Pancreas (tissue), 10 donors: ENCODE measurements at regions not wholly inside any gene's neighbourhood (a gene's known extent, or its start where the extent isn't known, plus 50 kb on each side); places are given as distances from the start of the nearest gene placed in this dataset.
A peak's percentile ranks its signal among the peaks of the same experiment; 100 is the strongest.
"Not testable (repeated sequence)": the region's sequence is repeated elsewhere in the genome, so short reads cannot be mapped to it uniquely, and the experiment has no call there.

Experiments used
- ATAC-seq, 4 donors: fragments of 200-7000 bp; cut with Tn5 transposase; one replicate each; pipeline versions ENCODE4 v1.8.0 to v1.9.1; 2020; ENCODE audit warnings: mild to moderate bottlenecking in 4 of 4, moderate library complexity in 4 of 4
- DNase-seq, 6 donors: peaks; one replicate each; pipeline ENCODE4 v3.0.0-alpha.2; 2020
- FAIRE-seq: peaks from 2 replicates; lab custom pipeline; 2012; peaks lifted over from hg19 to GRCh38; lab: Jason Lieb, UNC
- H3K27ac ChIP-seq, 4 donors: fragments of 200-600 bp; sonication (generic); 1 replicate in 3 of 4; 2 replicates in 1 of 4; pipeline versions ENCODE4 v1.5.0 to v1.8.0; 2020
- H3K27me3 ChIP-seq, 4 donors: fragments of 200-600 bp; one replicate each; pipeline ENCODE4 v1.8.0; 2021
- H3K36me3 ChIP-seq, 3 donors: fragments of 200-600 bp; sonication (generic) in 1 of 3; one replicate each; pipeline versions ENCODE4 v1.5.0 to v1.8.0; 2020 to 2021
- H3K4me1 ChIP-seq, 3 donors: fragments of 200-600 bp; one replicate each; pipeline ENCODE4 v1.8.0; 2021
- H3K4me3 ChIP-seq, 4 donors: fragments of 200-600 bp; sonication (generic) in 2 of 4; one replicate each; pipeline versions ENCODE4 v1.5.0 to v1.8.0; 2020 to 2021
- H3K9me3 ChIP-seq, 4 donors: fragments of 200-600 bp; one replicate each; pipeline ENCODE4 v1.8.0; 2021
- CTCF ChIP-seq, 4 donors: fragments of 200-600 bp; sonication (generic) in 3 of 4; IDR thresholded peaks; one replicate each; pipeline versions ENCODE4 v1.5.0 to v1.8.0; 2021; ENCODE audit warnings: antibody characterized with exemption in 4 of 4
- WGBS, 2 donors: extraction: QIAGEN DNeasy Blood & Tissue Kit; methylation state at CpG; one replicate each; pipeline ENCODE4 v1.1.7; 2013; 5-methylcytosine and 5-hydroxymethylcytosine counted together
- intact Hi-C, 3 donors: fragments of 100-400 bp; cut with DNase I; formaldehyde crosslinking; loops; one replicate each; pipeline versions ENCODE4 v1.11.1 to v1.14.2; 2022
- donor health status: healthy with polysubstance abuse.
- donor health status: DM: no; HTN: no; CAD: no; lungs with moderate emphysema.
- donor health status: DM: no; HTN: no; CAD: no.
- donor health status: control.
- donor health status: control.
- donor health status: Bipolar disorder and iron deficiency.
- donor health status: DM: yes; HTN: yes; CAD: no.
- donor health status: DM: no; HTN: no; CAD: no.
- donor health status: DM: no; HTN: no; CAD: no.
- donor health status: DM: yes; HTN: yes; CAD: no.

DNA sequence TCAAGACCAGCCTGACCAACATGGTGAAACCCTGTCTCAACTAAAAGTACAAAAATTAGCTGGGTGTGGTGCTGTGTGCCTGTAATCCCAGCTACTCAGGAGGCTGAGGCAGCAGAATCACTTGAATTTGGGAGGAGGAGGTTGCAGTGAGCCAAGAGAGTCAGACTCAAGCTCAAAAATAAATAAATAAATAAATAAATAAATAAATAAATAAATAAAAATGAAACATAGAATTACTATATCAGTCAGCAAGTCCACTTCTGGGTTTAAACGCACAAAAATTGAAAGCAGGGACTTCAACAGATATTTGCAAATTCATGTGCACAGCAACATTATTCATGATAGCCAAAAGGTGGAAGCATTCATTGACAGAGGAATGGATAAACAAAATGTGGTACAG is 875.2 kb upstream of the ALG10B start:
- WGBS, 2 donors = 70 to 84% methylated on average over 1 of the region's 1 CpG
- ATAC-seq, H3K36me3 ChIP-seq, intact Hi-C loops, DNase-seq, H3K27me3 ChIP-seq, FAIRE-seq, H3K4me3 ChIP-seq, H3K27ac ChIP-seq, H3K9me3 ChIP-seq, H3K4me1 ChIP-seq: not testable (repeated sequence)

- H3K27ac ChIP-seq, H3K4me3 ChIP-seq, ATAC-seq, H3K36me3 ChIP-seq, H3K27me3 ChIP-seq, H3K4me1 ChIP-seq, H3K9me3 ChIP-seq, FAIRE-seq, intact Hi-C loops: not testable (repeated sequence)
- peak in 1 of 6 donors; percentile 39 for DNase-seq
- WGBS, 2 donors = 11 to 30% methylated on average over 3 of the region's 3 CpGs
These were observed 860.9 kb upstream of the ALG10B start for GRCh38 chr12:37455646-37456045.

DNA sequence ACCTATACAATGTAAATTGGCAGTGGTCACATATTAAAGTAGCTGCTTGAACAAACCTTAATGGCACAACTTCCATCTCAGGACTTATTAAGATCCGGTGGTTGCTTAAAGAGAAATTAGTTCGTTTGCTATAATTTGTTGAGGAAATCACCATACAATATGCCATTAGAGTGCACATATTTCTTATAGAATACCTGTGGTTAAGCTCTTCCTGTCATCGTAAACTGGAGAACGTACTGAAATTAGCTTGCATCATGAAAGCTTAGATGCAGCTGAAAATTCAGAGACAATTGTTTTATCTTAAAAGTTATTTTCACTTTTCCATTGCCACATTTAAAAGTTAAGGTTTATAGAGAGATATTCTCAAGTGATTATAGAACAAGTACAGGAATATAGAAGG is 818.6 kb upstream of the ALG10B start:
- H3K4me3 ChIP-seq, H3K36me3 ChIP-seq, ATAC-seq, H3K27me3 ChIP-seq, FAIRE-seq, intact Hi-C loops, DNase-seq, H3K27ac ChIP-seq, H3K9me3 ChIP-seq, H3K4me1 ChIP-seq: not testable (repeated sequence)
- 59 to 70% methylated on average over 4 of the region's 4 CpGs for WGBS, 2 donors

- H3K4me1 ChIP-seq, DNase-seq, H3K27ac ChIP-seq, H3K36me3 ChIP-seq, H3K27me3 ChIP-seq, H3K4me3 ChIP-seq, intact Hi-C loops, ATAC-seq, H3K9me3 ChIP-seq, FAIRE-seq: not testable (repeated sequence)
These were observed 806.3 kb upstream of the ALG10B start for GRCh38 chr12:37510256-37510655.

- H3K36me3 ChIP-seq, DNase-seq, H3K27ac ChIP-seq, intact Hi-C loops, H3K27me3 ChIP-seq, ATAC-seq, H3K9me3 ChIP-seq, H3K4me3 ChIP-seq, FAIRE-seq, H3K4me1 ChIP-seq: not testable (repeated sequence)
- WGBS, 2 donors = 78 to 79% methylated on average over 9 of the region's 9 CpGs
These were observed 776.0 kb upstream of the ALG10B start for GRCh38 chr12:37540581-37540980.

GRCh38 chr12:37541356-37541755 is 775.2 kb upstream of the ALG10B start:
- DNase-seq (no peak), ATAC-seq (no peak), FAIRE-seq (no peak)
- Histone ChIP-seq H3K36me3 (no peaks in the 10 kb centered on the region), H3K9me3 (no peaks in the 10 kb centered on the region), H3K27ac (no peak overlapping the region), H3K4me3 (no peak overlapping the region), H3K27me3 (no peaks in the 10 kb centered on the region), H3K4me1 (no peaks in the 10 kb centered on the region)
- intact Hi-C loops = no loop called here
- TF ChIP-seq CTCF (IDR thresholded peaks at IDR 0.05) = no peak
- WGBS, 2 donors = 87% methylated on average over 21 of the region's 21 CpGs

DNA sequence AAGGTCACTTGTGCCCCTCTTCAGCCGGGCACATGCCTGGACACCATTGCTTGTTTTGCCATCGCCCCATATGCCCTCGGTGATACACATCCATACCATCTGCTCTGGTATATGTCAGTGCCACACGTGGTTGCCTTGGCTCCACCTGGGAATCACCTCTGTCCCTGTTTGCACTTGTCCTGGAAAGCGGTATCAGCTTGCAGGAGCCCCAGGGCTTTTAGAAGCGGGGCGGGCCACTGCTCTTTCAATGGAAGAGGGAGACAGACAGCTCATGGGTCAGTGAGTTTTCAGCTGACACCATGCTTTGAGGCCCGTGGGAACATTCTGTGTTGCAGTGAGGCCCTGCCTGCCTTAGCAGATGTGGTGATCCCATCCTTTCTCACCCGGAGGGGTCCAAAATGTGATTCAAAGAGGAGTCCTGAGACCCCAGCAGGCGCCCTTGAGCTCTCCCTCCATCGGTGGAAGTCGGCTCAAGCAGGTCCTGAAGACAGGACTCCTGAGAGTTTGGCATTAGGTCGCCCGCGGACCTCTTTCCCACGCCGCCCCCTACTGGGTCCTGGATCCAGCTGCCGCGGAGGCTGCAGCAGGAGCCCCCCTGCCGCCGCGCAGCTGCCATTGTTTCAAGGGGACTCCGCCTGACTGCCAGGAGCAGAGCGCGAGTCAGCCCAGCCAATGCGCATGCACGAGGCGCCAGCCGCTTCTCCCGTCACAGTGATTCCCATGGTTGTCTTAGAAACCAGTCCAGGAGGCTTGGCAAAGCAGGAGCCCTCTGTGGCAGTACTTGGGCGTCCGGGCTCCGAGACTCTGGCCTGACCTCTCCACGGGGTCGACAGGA is 773.2 kb upstream of the ALG10B start:
- Histone ChIP-seq H3K9me3 (no peaks in the 10 kb centered on the region), H3K27me3 (no peaks in the 10 kb centered on the region), H3K4me1 (no peaks in the 10 kb centered on the region), H3K36me3 (no peaks in the 10 kb centered on the region), H3K4me3 (no peak overlapping the region), H3K27ac (no peak overlapping the region)
- ATAC-seq (no peak), DNase-seq (no peak), FAIRE-seq (no peak)
- no peak for TF ChIP-seq CTCF (IDR thresholded peaks at IDR 0.05)
- WGBS, 2 donors = 62 to 65% methylated on average over 35 of the region's 35 CpGs
- intact Hi-C loops = no loop called here
